Right lobe of liver (tissue), 4 donors: ENCODE measurements at regions not wholly inside any gene's neighbourhood (a gene's known extent, or its start where the extent isn't known, plus 50 kb on each side); places are given as distances from the start of the nearest gene placed in this dataset.

Experiments
- CTCF ChIP-seq, 4 donors: fragments of 200-600 bp in 3 of 4; fragments of 450-650 bp in 1 of 4; IDR thresholded peaks; one replicate each; pipeline versions ENCODE4 v1.5.1 to v1.8.0; 2016 to 2022; ENCODE audit warnings: antibody characterized with exemption in 4 of 4, mild to moderate bottlenecking in 2 of 4
- POLR2A ChIP-seq: fragments of 450-650 bp; IDR thresholded peaks from one replicate; pipeline ENCODE4 v1.6.1; 2017; ENCODE audit warnings: antibody characterized with exemption, mild to moderate bottlenecking
- donor health status: DM: no; HTN: no; CAD: no.
- donor health status: DM: no; HTN: no; CAD: no.
- donor health status: DM: no; HTN: yes; CAD: no.

DNA sequence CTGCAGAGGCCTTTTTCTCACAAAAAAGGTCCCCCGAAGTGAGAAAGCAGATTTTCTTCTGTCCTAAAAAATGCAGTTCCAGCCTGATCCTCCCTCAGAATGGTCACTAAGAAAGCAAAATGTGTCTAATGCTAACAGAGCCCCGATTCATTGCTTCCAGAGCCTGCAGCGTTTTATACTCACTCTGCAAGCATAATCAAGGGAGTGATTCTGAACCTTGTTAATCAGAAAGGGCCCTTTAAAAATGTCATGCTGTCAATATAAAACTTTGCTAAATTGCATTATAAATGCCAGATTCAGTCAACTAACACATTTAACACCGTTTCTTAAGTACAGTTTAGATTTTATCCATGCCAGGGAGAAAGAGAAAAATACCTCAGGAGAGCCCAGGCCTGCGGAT, 202.8 kb downstream of the CD83 start:
- TF ChIP-seq CTCF (IDR thresholded peaks at IDR 0.05) (no peak), POLR2A (no peak)
